HCT116 (cell line): ENCODE measurements at regions not wholly inside any gene's neighbourhood (a gene's known extent, or its start where the extent isn't known, plus 50 kb on each side); places are given as distances from the start of the nearest gene placed in this dataset.

ENCODE experiments used
- ATAC-seq: fragments of 200-7000 bp; cut with Tn5 transposase; 2 replicates; pipeline ENCODE4 v1.9.1; 2020; ENCODE audit warnings: mild to moderate bottlenecking, moderate library complexity
- BruUV-seq: library from RNA; stranded (reverse); fragments of 400-500 nt; replicated peaks from 2 replicates; lab custom pipeline; 2021; lab: Mats Ljungman, UMichigan
- CTCF ChIA-PET: fragments of 300-600 bp; sonication (Branson Sonifier 250); formaldehyde crosslinking; loops from one replicate; lab custom pipeline; 2021; ENCODE audit warnings: antibody characterized with exemption; lab: Charles Lee
- POLR2A ChIA-PET: fragments of 300-600, 350-600 bp; sonication (Branson Sonifier 250); formaldehyde crosslinking; loops from one replicate; lab custom pipeline; 2021; ENCODE audit warnings: antibody characterized with exemption; lab: Charles Lee
- RAD21 ChIA-PET, 2 experiments: fragments of 300-600 bp; sonication (Branson Sonifier 250); formaldehyde crosslinking; loops; one replicate each; lab custom pipeline; 2023; ENCODE audit warnings: low total read pairs in 2 of 2; ENCODE audit not compliant: uncharacterized antibody in 2 of 2, unreplicated experiment in 2 of 2, low non-redundant PET in 1 of 2; lab: Charles Lee
- DNase-seq: peaks from one replicate; pipeline ENCODE4 v3.0.0-alpha.2; 2010; ENCODE audit warnings: low read depth, low spot score
- H2AFZ ChIP-seq: fragments of 200-600 bp; shearing (Covaris generic), sonication (generic); 2 replicates; pipeline ENCODE4 v1.6.1; 2017; ENCODE audit warnings: low read depth, mixed run types, mixed read lengths, antibody characterized with exemption, low read length; ENCODE audit not compliant: poor library complexity, severe bottlenecking
- H3K27ac ChIP-seq: 2 replicates; pipeline ENCODE4 v1.5.1; 2012; ENCODE audit warnings: low read depth, low read length
- H3K27me3 ChIP-seq: fragments of 200-600 bp; sonication (generic); 2 replicates; pipeline ENCODE4 v1.6.1; 2016; ENCODE audit warnings: mixed run types, low read length, mixed read lengths; ENCODE audit not compliant: insufficient read depth
- H3K36me3 ChIP-seq, 2 experiments: fragments of 200-500 bp in 1 of 2; fragments of 200-600 bp in 1 of 2; sonication (Bioruptor generic) in 1 of 2; sonication (generic) in 1 of 2; 2 replicates each; pipeline versions ENCODE4 v1.5.1 to v1.6.1; 2014 to 2016; ENCODE audit warnings: low read length in 2 of 2, inconsistent platforms in 1 of 2, mixed read lengths in 1 of 2, mixed run types in 1 of 2; ENCODE audit not compliant: insufficient read depth in 2 of 2, control insufficient read depth in 1 of 2
- H3K4me1 ChIP-seq, 2 experiments: fragments of 200-600 bp in 1 of 2; sonication (generic) in 1 of 2; 2 replicates each; pipeline versions ENCODE4 v1.5.1 to v1.6.1; 2012 to 2017; ENCODE audit warnings: low read length in 2 of 2, inconsistent platforms in 1 of 2, mild to moderate bottlenecking in 1 of 2, mixed read lengths in 1 of 2, mixed run types in 1 of 2, moderate library complexity in 1 of 2; ENCODE audit not compliant: insufficient read depth in 2 of 2, control insufficient read depth in 1 of 2
- H3K4me2 ChIP-seq: fragments of 200-600 bp; sonication (generic); 2 replicates; pipeline ENCODE4 v1.6.1; 2017; ENCODE audit warnings: mixed run types, low read length, mixed read lengths
- H3K4me3 ChIP-seq, 2 experiments: fragments of 200-600 bp in 1 of 2; sonication (generic) in 1 of 2; replicated peaks in 1 of 2; 2 replicates each; pipeline ENCODE4 v1.5.1; 2011 to 2016; ENCODE audit warnings: low read length in 2 of 2, control low read depth in 1 of 2, low read depth in 1 of 2, mild to moderate bottlenecking in 1 of 2, mixed read lengths in 1 of 2, mixed run types in 1 of 2
- H3K79me2 ChIP-seq: fragments of 200-600 bp; sonication (generic); 2 replicates; pipeline ENCODE4 v1.6.1; 2017; ENCODE audit warnings: mild to moderate bottlenecking, mixed run types, low read length, moderate library complexity, mixed read lengths; ENCODE audit not compliant: insufficient read depth
- H3K9ac ChIP-seq: fragments of 200-600 bp; sonication (generic); 2 replicates; pipeline ENCODE4 v1.6.1; 2016; ENCODE audit warnings: low read length, mixed read lengths
- H3K9me2 ChIP-seq: fragments of 200-600 bp; sonication (generic), shearing (Covaris generic); 2 replicates; pipeline ENCODE4 v1.6.1; 2017; ENCODE audit warnings: mixed run types, mild to moderate bottlenecking, moderate library complexity; ENCODE audit not compliant: insufficient read depth
- H3K9me3 ChIP-seq, 2 experiments: fragments of 200-500 bp in 1 of 2; fragments of 200-600 bp in 1 of 2; sonication (Bioruptor generic) in 1 of 2; sonication (generic) in 1 of 2; 2 replicates each; pipeline ENCODE4 v1.6.1; 2014 to 2017; ENCODE audit warnings: low read length in 2 of 2, mixed read lengths in 2 of 2, inconsistent platforms in 1 of 2, low read depth in 1 of 2, mild to moderate bottlenecking in 1 of 2, mixed run types in 1 of 2, moderate library complexity in 1 of 2; ENCODE audit not compliant: control insufficient read depth in 1 of 2, insufficient read depth in 1 of 2
- H4K20me1 ChIP-seq: fragments of 200-600 bp; sonication (generic), shearing (Covaris generic); 2 replicates; pipeline ENCODE4 v1.6.1; 2017; ENCODE audit warnings: mixed run types, mild to moderate bottlenecking, moderate library complexity; ENCODE audit not compliant: insufficient read depth
- CBX3 ChIP-seq: IDR thresholded peaks from 2 replicates; pipeline ENCODE4 v1.6.1; 2012; ENCODE audit warnings: low read depth
- EZH2 ChIP-seq: fragments of 200-600 bp; sonication (generic); IDR thresholded peaks from 2 replicates; pipeline ENCODE4 v1.6.1; 2017; ENCODE audit warnings: antibody characterized with exemption, mixed run types
- EZH2phosphoT487 ChIP-seq: fragments of 200-600 bp; IDR thresholded peaks from 2 replicates; pipeline ENCODE4 v1.6.1; 2018; ENCODE audit warnings: antibody characterized with exemption, borderline replicate concordance
- POLR2A ChIP-seq: IDR thresholded peaks from 2 replicates; pipeline ENCODE4 v1.7.0; 2011; ENCODE audit warnings: borderline replicate concordance; ENCODE audit not compliant: insufficient read depth, insufficient read length; ENCODE audit errors: extremely low read depth
- POLR2AphosphoS5 ChIP-seq: IDR thresholded peaks from 2 replicates; pipeline ENCODE4 v1.6.1; 2011; ENCODE audit warnings: mild to moderate bottlenecking, low read depth, low read length, moderate library complexity
- RAD21 ChIP-seq: IDR thresholded peaks from 2 replicates; pipeline ENCODE4 v1.6.1; 2012; ENCODE audit warnings: low read depth, mild to moderate bottlenecking
- SIN3A ChIP-seq: IDR thresholded peaks from 2 replicates; pipeline ENCODE4 v1.6.1; 2012; ENCODE audit warnings: low read depth
- SP1 ChIP-seq: IDR thresholded peaks from 2 replicates; pipeline ENCODE4 v1.6.1; 2012; ENCODE audit warnings: low read depth
- SRF ChIP-seq: IDR thresholded peaks from 2 replicates; pipeline ENCODE4 v1.6.1; 2012; ENCODE audit warnings: low read depth
- TCF7L2 ChIP-seq: IDR thresholded peaks from 2 replicates; pipeline ENCODE4 v1.7.0; 2011; ENCODE audit warnings: borderline replicate concordance, inconsistent platforms; ENCODE audit not compliant: insufficient read depth, insufficient read length; ENCODE audit errors: extremely low read depth
- intact Hi-C: fragments of 100-400 bp; cut with micrococcal nuclease; formaldehyde crosslinking; loops from 2 replicates; pipeline ENCODE4 v1.10.0; 2022
- TF ChIP-seq, protein P1 (sequence below): IDR thresholded peaks from 2 replicates; pipeline ENCODE4 v1.6.1; 2012
- TF ChIP-seq, protein P2 (sequence below): IDR thresholded peaks from 2 replicates; pipeline ENCODE4 v1.6.1; 2012
- TF ChIP-seq, protein P3 (sequence below): IDR thresholded peaks from 2 replicates; pipeline ENCODE4 v1.6.1; 2011; ENCODE audit warnings: mild to moderate bottlenecking, low read length, moderate library complexity; ENCODE audit not compliant: insufficient replicate concordance; ENCODE audit errors: extremely low read depth
- TF ChIP-seq, protein P4 (sequence below): IDR thresholded peaks from 2 replicates; pipeline ENCODE4 v1.6.1; 2012; ENCODE audit warnings: low read depth
- TF ChIP-seq, protein P5 (sequence below), 3 experiments: fragments of 200-600 bp in 1 of 3; sonication (generic) in 1 of 3; IDR thresholded peaks in 2 of 3; conservative IDR thresholded peaks in 1 of 3; 2 replicates each; pipeline ENCODE4 v1.5.1; 2012 to 2017; ENCODE audit warnings: low read depth in 2 of 3, low read length in 2 of 3, antibody characterized with exemption in 1 of 3, borderline replicate concordance in 1 of 3, control low read depth in 1 of 3, mild to moderate bottlenecking in 1 of 3, mixed read lengths in 1 of 3, mixed run types in 1 of 3, moderate library complexity in 1 of 3; ENCODE audit not compliant: insufficient read depth in 1 of 3

DNA sequence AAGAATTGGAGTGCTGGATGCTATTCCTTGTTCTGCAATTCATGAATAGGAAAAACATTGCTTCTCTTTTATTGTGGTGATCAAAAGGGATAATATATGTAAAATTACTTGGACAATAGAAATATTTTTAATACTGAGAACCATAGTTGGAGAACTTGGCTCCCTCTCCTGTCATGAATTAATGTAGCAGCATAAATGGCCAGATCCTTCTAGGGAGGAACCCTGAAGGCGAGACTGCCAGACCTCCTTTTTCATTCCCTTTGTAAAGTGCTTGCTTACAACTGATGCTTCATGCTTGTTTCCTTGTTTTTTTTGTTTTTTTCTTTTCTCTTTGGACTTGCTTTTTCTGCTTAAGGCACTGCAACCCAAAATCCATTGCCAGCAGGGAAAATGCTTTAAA lies 233.6 kb downstream of the SH2D4B start:
- H2AFZ ChIP-seq, result no peak overlapping the region
- H3K9me3 ChIP-seq, result no peaks in the 10 kb centered on the region
- no peaks in the 10 kb centered on the region for H3K36me3 ChIP-seq
- POLR2A ChIA-PET, result no interaction called here
- no TSS peak for BruUV-seq
- RAD21 ChIA-PET, result no interaction called here
- no peaks in the 10 kb centered on the region for H3K9me2 ChIP-seq
- intact Hi-C loops, result no loop called here
- H3K4me3 ChIP-seq, result no peak overlapping the region
- no peak overlapping the region for H3K4me2 ChIP-seq
- H3K9ac ChIP-seq, result no peak overlapping the region
- TF ChIP-seq EZH2 (no peak), SP1 (no peak), CBX3 (no peak), EZH2phosphoT487 (no peak), SRF (no peak), POLR2A (no peak), TCF7L2 (no peak), SIN3A (no peak), POLR2AphosphoS5 (no peak), RAD21 (no peak)
- TF ChIP-seq, protein P1, sequence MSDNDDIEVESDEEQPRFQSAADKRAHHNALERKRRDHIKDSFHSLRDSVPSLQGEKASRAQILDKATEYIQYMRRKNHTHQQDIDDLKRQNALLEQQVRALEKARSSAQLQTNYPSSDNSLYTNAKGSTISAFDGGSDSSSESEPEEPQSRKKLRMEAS, result no peak
- TF ChIP-seq, protein P2, sequence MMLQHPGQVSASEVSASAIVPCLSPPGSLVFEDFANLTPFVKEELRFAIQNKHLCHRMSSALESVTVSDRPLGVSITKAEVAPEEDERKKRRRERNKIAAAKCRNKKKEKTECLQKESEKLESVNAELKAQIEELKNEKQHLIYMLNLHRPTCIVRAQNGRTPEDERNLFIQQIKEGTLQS, result no peak
- TF ChIP-seq, protein P3, sequence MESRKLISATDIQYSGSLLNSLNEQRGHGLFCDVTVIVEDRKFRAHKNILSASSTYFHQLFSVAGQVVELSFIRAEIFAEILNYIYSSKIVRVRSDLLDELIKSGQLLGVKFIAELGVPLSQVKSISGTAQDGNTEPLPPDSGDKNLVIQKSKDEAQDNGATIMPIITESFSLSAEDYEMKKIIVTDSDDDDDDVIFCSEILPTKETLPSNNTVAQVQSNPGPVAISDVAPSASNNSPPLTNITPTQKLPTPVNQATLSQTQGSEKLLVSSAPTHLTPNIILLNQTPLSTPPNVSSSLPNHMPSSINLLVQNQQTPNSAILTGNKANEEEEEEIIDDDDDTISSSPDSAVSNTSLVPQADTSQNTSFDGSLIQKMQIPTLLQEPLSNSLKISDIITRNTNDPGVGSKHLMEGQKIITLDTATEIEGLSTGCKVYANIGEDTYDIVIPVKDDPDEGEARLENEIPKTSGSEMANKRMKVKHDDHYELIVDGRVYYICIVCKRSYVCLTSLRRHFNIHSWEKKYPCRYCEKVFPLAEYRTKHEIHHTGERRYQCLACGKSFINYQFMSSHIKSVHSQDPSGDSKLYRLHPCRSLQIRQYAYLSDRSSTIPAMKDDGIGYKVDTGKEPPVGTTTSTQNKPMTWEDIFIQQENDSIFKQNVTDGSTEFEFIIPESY, result no peak
- TF ChIP-seq, protein P4, sequence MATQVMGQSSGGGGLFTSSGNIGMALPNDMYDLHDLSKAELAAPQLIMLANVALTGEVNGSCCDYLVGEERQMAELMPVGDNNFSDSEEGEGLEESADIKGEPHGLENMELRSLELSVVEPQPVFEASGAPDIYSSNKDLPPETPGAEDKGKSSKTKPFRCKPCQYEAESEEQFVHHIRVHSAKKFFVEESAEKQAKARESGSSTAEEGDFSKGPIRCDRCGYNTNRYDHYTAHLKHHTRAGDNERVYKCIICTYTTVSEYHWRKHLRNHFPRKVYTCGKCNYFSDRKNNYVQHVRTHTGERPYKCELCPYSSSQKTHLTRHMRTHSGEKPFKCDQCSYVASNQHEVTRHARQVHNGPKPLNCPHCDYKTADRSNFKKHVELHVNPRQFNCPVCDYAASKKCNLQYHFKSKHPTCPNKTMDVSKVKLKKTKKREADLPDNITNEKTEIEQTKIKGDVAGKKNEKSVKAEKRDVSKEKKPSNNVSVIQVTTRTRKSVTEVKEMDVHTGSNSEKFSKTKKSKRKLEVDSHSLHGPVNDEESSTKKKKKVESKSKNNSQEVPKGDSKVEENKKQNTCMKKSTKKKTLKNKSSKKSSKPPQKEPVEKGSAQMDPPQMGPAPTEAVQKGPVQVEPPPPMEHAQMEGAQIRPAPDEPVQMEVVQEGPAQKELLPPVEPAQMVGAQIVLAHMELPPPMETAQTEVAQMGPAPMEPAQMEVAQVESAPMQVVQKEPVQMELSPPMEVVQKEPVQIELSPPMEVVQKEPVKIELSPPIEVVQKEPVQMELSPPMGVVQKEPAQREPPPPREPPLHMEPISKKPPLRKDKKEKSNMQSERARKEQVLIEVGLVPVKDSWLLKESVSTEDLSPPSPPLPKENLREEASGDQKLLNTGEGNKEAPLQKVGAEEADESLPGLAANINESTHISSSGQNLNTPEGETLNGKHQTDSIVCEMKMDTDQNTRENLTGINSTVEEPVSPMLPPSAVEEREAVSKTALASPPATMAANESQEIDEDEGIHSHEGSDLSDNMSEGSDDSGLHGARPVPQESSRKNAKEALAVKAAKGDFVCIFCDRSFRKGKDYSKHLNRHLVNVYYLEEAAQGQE, result no peak
- TF ChIP-seq, protein P5, sequence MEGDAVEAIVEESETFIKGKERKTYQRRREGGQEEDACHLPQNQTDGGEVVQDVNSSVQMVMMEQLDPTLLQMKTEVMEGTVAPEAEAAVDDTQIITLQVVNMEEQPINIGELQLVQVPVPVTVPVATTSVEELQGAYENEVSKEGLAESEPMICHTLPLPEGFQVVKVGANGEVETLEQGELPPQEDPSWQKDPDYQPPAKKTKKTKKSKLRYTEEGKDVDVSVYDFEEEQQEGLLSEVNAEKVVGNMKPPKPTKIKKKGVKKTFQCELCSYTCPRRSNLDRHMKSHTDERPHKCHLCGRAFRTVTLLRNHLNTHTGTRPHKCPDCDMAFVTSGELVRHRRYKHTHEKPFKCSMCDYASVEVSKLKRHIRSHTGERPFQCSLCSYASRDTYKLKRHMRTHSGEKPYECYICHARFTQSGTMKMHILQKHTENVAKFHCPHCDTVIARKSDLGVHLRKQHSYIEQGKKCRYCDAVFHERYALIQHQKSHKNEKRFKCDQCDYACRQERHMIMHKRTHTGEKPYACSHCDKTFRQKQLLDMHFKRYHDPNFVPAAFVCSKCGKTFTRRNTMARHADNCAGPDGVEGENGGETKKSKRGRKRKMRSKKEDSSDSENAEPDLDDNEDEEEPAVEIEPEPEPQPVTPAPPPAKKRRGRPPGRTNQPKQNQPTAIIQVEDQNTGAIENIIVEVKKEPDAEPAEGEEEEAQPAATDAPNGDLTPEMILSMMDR (IDR thresholded peaks at IDR 0.05 in 2 of 3, conservative IDR thresholded peaks at IDR 0.05 in 1 of 3; ENCODE audit: borderline replicate concordance in 1 of 3, insufficient read depth in 1 of 3, low read depth in 2 of 3, low read length in 2 of 3), result no peak
- TF ChIP-seq, all 23 proteins: peak for 0
- H3K27ac ChIP-seq, result no peak overlapping the region
- CTCF ChIA-PET, result no interaction called here
- DNase-seq, result no peak
- ATAC-seq, result no peak
- no peaks in the 10 kb centered on the region for H3K79me2 ChIP-seq
- H4K20me1 ChIP-seq, result no peaks in the 10 kb centered on the region
- H3K27me3 ChIP-seq, result peaks cover 11% of the 10 kb centered on the region; the same call in 1 of the 2 replicates
- no peaks in the 10 kb centered on the region for H3K4me1 ChIP-seq
